Common myeloid progenitor, CD34-positive (primary cell): ENCODE measurements at regions not wholly inside any gene's neighbourhood (a gene's known extent, or its start where the extent isn't known, plus 50 kb on each side); places are given as distances from the start of the nearest gene placed in this dataset.

Source experiments
- CTCF ChIA-PET: fragments of 350-600 bp; sonication (Branson Sonifier 250); formaldehyde crosslinking; loops from one replicate; lab custom pipeline; 2021; ENCODE audit warnings: antibody characterized with exemption; lab: Charles Lee
- POLR2A ChIA-PET: fragments of 350-600 bp; sonication (Branson Sonifier 250); formaldehyde crosslinking; loops from one replicate; lab custom pipeline; 2021; ENCODE audit warnings: antibody characterized with exemption; lab: Charles Lee
- DNase-seq, 3 donors: peaks; one replicate each; pipeline versions ENCODE4 v3.0.0 to v3.0.0-alpha.2; 2013
- H3K27ac ChIP-seq, 2 experiments: 1 replicate in 1 of 2; 2 replicates in 1 of 2; pipeline ENCODE4 v1.7.0; 2013; ENCODE audit warnings: inconsistent platforms in 2 of 2, low read length in 2 of 2, mild to moderate bottlenecking in 2 of 2, low read depth in 1 of 2, moderate library complexity in 1 of 2; ENCODE audit not compliant: severe bottlenecking in 2 of 2, insufficient read depth in 1 of 2, poor library complexity in 1 of 2
- H3K27me3 ChIP-seq, 5 experiments: replicated peaks in 2 of 5; 1 replicate in 3 of 5; 2 replicates in 2 of 5; pipeline versions ENCODE4 v1.6.1 to v1.7.0; 2013; ENCODE audit warnings: low read length in 4 of 5, mild to moderate bottlenecking in 2 of 5, moderate library complexity in 2 of 5, inconsistent platforms in 1 of 5; ENCODE audit not compliant: insufficient read depth in 5 of 5, control insufficient read depth in 4 of 5
- H3K36me3 ChIP-seq, 4 experiments: 1 replicate in 2 of 4; 2 replicates in 2 of 4; pipeline versions ENCODE4 v1.6.1 to v1.7.0; 2013; ENCODE audit warnings: low read length in 3 of 4, control low read depth in 1 of 4, mild to moderate bottlenecking in 1 of 4; ENCODE audit not compliant: control insufficient read depth in 4 of 4, insufficient read depth in 4 of 4
- H3K4me1 ChIP-seq, 4 experiments: 1 replicate in 3 of 4; 2 replicates in 1 of 4; pipeline versions ENCODE4 v1.6.1 to v1.7.1; 2013; ENCODE audit warnings: low read length in 3 of 4, mild to moderate bottlenecking in 3 of 4, control low read depth in 1 of 4, inconsistent platforms in 1 of 4, moderate library complexity in 1 of 4; ENCODE audit not compliant: control insufficient read depth in 4 of 4, insufficient read depth in 4 of 4; ENCODE audit errors: control extremely low read depth in 1 of 4
- H3K4me3 ChIP-seq, 7 experiments: 1 replicate in 4 of 7; 2 replicates in 3 of 7; pipeline versions ENCODE4 v1.5.1 to v1.7.0; 2013; ENCODE audit warnings: mild to moderate bottlenecking in 7 of 7, low read length in 6 of 7, moderate library complexity in 6 of 7, inconsistent platforms in 2 of 7, low read depth in 2 of 7, control low read depth in 1 of 7; ENCODE audit not compliant: insufficient read depth in 4 of 7, control insufficient read depth in 1 of 7; ENCODE audit errors: extremely low read depth in 1 of 7
- H3K9me3 ChIP-seq, 5 experiments: 1 replicate in 4 of 5; 2 replicates in 1 of 5; pipeline versions ENCODE4 v1.6.1 to v1.7.1; 2013; ENCODE audit warnings: low read length in 4 of 5, mild to moderate bottlenecking in 2 of 5, inconsistent platforms in 1 of 5, low read depth in 1 of 5, moderate library complexity in 1 of 5; ENCODE audit not compliant: control insufficient read depth in 4 of 5, insufficient read depth in 2 of 5; ENCODE audit errors: control extremely low read depth in 1 of 5
- WGBS: methylation state at CpG from one replicate; pipeline ENCODE4 v1.1.5; 2013; ENCODE audit not compliant: insufficient coverage; 5-methylcytosine and 5-hydroxymethylcytosine counted together

- no peak overlapping the region for H3K27ac ChIP-seq
- WGBS: 100% methylated on average over 1 of the region's 1 CpG
- no peaks in the 10 kb centered on the region for H3K36me3 ChIP-seq
- H3K4me1 ChIP-seq: peaks cover 0 to 9% (median 0%) of the 10 kb centered on the region in 4 experiments
- H3K4me3 ChIP-seq: no peak overlapping the region
- no peaks in the 10 kb centered on the region for H3K27me3 ChIP-seq
- CTCF ChIA-PET: no interaction called here
- DNase-seq: no peak
- POLR2A ChIA-PET: no interaction called here
- peaks cover 0 to 3% (median 0%) of the 10 kb centered on the region in 5 experiments for H3K9me3 ChIP-seq
Measured at GRCh38 chr3:166177130-166177529, 339.9 kb upstream of the BCHE start.

DNA sequence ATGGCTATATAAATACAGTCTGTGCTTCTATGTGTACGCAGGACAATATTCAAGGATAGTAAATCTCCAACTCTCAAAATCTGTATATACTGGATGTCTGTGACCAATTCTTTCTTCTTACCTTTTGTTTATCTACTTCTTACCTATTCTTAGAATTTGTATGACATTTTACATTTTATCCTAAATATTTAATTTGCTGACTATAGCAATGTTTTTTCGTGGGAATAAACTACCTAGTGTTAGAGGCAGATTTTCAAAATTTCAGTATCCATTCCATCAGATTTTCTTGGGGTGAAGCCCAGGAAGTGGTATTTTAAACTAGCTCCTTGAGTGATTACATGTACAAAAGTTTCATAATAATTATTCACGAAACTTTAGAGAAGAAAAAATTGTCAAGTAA, 334.5 kb upstream of the BCHE start:
- no peaks in the 10 kb centered on the region for H3K27me3 ChIP-seq
- H3K36me3 ChIP-seq: no peaks in the 10 kb centered on the region
- ChIA-PET POLR2A (no interaction called here), CTCF (no interaction called here)
- DNase-seq: no peak
- peaks cover 0 to 3% (median 0%) of the 10 kb centered on the region in 5 experiments for H3K9me3 ChIP-seq
- H3K4me1 ChIP-seq: no peaks in the 10 kb centered on the region
- H3K27ac ChIP-seq: no peak overlapping the region
- no peak overlapping the region for H3K4me3 ChIP-seq
- no CpG with 5 or more reads among the region's 3 CpGs for WGBS

GRCh38 chr3:166169681-166170080, 332.5 kb upstream of the BCHE start:
- POLR2A ChIA-PET: no interaction called here

GRCh38 chr3:166127969-166128368, 290.7 kb upstream of the BCHE start:
- no peak overlapping the region for H3K27ac ChIP-seq
- no peak overlapping the region for H3K4me3 ChIP-seq
- H3K4me1 ChIP-seq: no peaks in the 10 kb centered on the region
- DNase-seq: no peak
- no CpG with 5 or more reads among the region's 1 CpG for WGBS
- peaks cover 0 to 5% (median 0%) of the 10 kb centered on the region in 5 experiments for H3K9me3 ChIP-seq
- ChIA-PET POLR2A (no interaction called here), CTCF (no interaction called here)
- H3K27me3 ChIP-seq: no peaks in the 10 kb centered on the region
- H3K36me3 ChIP-seq: no peaks in the 10 kb centered on the region

More at GRCh38 chr3:166169681-166170080, 332.5 kb upstream of the BCHE start:
- Histone ChIP-seq H3K36me3 (no peaks in the 10 kb centered on the region), H3K27ac (no peak overlapping the region), H3K4me3 (no peak overlapping the region), H3K27me3 (no peaks in the 10 kb centered on the region), H3K4me1 (no peaks in the 10 kb centered on the region), H3K9me3 (peaks cover 0 to 3% (median 1%) of the 10 kb centered on the region in 5 experiments)
- CTCF ChIA-PET: no interaction called here
- no CpG with 5 or more reads among the region's 1 CpG for WGBS
- no peak for DNase-seq

DNA sequence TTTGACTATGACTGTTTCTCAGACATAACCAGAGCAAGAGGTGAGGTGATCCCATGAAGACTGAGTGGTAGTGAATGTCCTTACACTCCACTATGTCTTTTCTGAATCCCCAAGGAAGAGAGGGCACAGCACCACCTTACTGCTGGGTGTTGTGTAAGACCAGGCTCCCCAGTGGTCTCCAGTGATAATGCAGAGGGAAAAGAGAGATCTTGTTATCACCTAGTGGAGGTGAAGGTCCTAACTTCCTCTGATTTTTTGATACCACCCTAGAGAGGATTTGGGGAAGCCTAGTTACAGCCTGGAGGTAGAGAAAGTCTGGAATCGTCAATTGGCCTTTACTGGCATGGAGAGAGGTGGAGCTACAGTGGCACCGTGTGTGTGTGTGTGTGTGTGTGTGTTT, 288.0 kb upstream of the BCHE start:
- Histone ChIP-seq H3K36me3 (no peaks in the 10 kb centered on the region), H3K27ac (no peak overlapping the region), H3K9me3 (peaks cover 0 to 2% (median 0%) of the 10 kb centered on the region in 5 experiments), H3K4me1 (no peaks in the 10 kb centered on the region), H3K4me3 (no peak overlapping the region), H3K27me3 (no peaks in the 10 kb centered on the region)
- no peak for DNase-seq
- CTCF ChIA-PET: no interaction called here
- POLR2A ChIA-PET: no interaction called here
- WGBS: 83% methylated on average over 1 of the region's 2 CpGs

DNA sequence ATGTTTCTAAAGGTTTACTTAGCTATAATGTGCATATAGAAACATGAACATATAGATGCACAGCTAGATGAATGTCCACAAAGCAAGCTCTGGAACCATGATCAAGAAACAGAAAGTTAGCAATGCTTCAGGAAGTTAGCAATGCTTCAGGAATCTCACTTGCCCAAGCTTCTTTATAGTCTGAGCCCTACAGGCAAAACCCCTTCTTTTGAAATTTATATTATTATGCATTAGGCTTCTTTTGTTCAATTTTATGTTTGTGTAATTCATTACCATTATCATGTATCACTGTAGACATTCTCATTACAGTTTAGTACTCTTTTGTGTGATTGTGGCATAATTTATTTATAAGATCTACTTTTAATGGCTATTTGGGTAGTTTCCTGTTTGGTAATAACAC, 286.4 kb upstream of the BCHE start:
- ChIA-PET CTCF (no interaction called here), POLR2A (no interaction called here)
- no peaks in the 10 kb centered on the region for H3K36me3 ChIP-seq
- no peak overlapping the region for H3K4me3 ChIP-seq
- no peaks in the 10 kb centered on the region for H3K27me3 ChIP-seq
- H3K27ac ChIP-seq: no peak overlapping the region
- peaks cover 0 to 3% (median 0%) of the 10 kb centered on the region in 5 experiments for H3K9me3 ChIP-seq
- DNase-seq: no peak
- H3K4me1 ChIP-seq: no peaks in the 10 kb centered on the region

- Histone ChIP-seq H3K36me3 (no peaks in the 10 kb centered on the region), H3K27me3 (no peaks in the 10 kb centered on the region), H3K9me3 (peaks cover 0 to 8% (median 0%) of the 10 kb centered on the region in 5 experiments), H3K27ac (no peak overlapping the region), H3K4me3 (no peak overlapping the region), H3K4me1 (no peaks in the 10 kb centered on the region)
- POLR2A ChIA-PET: no interaction called here
- DNase-seq: no peak
- CTCF ChIA-PET: no interaction called here
Measured at GRCh38 chr3:166123088-166123487, 285.9 kb upstream of the BCHE start.
